ENCODE measurements at regions not wholly inside any gene's neighbourhood (a gene's known extent, or its start where the extent isn't known, plus 50 kb on each side); places are given as distances from the start of the nearest gene placed in this dataset.
A peak's percentile ranks its signal among the peaks of the same experiment; 100 is the strongest.

DNA sequence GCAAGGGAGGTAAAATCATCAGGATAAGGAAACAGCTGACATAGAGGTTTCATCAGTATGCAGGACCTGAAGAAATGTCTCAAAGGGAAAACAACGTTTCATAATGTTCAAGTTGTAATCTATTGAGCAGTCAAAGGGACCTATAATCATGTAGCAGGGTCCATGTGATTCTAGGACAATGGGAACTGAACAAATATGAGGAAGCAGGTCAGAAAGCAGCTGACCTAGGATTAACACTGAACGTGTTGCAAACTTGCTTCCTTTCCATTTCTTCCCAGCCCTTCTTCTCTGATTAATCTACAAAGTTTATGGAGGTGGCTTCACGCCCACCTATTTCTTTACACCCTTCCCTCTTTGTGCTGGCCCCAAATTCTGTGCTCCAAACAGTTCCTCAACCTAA is 256.9 kb upstream of the AKR1E2 start:
- no peak for DNase-seq

DNA sequence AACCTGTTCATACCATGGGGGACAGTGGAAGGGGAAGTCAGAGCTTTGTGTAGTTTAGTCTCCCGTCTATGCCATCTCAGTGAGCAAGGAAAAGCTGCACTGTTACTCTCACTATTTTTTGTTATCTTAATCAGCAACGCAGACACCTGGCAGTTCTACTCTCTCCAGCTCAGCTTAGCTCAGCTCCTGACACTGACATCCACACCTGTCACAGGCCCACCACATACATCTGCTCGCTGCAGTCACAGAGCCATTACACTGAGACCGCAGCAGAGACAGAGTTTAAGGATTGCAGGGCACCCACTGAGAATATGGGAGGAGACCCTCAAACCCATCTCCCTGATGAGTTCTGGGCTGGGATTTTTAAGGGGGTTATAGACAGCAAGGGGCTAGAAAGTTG is 257.3 kb upstream of the AKR1E2 start:
- DNase-seq, result no peak

DNA sequence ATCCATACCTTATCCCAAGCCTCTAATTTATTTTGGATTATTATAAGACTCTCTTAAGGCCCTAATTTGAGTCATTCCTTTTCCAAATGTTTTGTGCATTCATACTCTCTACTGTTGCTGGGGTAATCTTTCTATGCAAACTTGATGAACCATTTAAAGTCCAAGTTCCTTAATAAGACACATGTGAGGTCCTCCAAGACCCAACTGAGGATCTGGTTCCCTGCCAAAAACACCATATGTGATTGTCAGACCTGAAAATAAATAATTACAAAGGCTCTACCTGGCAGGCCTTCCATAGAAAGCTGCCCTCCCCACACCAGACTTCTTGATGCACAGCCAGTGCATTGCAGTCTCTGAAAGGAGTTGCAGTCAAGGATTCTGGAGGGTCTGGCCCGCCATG is 257.9 kb upstream of the AKR1E2 start:
- DNase-seq, result no peak

DNA sequence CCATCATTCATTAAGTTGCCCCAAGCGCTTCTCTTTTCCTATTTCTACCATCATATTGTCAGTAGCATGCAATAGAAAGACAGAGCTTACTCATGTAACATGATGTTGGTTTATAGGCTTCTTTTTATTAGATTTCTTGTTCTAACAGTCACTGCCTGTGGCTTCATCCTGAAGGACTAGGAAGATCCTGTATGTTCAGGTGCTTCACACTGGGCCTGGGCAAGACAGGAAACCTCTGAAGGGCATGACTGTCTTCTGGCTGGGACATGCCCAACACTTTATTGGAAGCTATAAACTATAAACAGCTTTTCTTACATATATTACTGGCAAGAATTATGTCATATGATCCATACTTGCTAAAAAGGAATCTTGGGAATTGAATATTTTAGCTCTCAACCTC is 258.4 kb upstream of the AKR1E2 start:
- DNase-seq, result no peak

DNA sequence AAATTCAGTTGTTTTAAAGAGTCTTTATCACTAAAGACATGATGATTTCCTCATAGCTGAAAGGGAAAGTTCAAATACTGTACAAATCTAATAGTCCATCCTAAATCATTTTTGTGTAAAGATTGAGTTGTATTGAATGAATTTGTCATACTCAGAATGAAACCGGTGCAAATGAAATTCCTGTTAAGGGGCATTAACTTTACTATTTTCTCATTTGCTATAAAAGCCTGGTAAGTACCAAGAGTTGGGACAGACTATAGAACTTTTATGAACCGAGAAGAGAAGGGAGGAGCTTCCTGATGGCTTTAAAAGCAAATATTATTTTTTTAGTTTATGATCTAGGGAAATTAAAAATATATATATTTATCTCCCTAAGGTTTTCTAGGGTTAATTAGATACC is 260.0 kb upstream of the AKR1E2 start:
- no peak for DNase-seq

DNA sequence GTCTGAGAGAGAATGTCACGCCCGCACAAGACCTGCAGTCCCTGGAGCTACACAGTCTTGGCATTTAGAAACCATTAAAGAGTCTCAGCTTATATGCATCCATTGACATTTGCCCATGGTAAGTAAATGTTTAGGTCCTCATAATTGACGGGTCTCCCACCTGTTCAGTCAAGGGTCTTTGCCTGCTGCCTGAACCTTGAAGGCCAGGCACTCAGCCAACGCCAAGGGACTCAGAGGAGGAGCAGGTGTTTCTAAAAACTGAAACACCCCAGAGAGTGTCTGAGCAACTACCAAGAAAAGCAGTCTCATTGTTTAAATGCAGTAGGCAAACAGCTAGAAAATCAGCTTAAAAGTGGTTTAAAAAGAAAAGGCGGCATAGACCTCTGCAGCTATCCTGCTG is 264.7 kb upstream of the AKR1E2 start:
- DNase-seq, result no peak

DNA sequence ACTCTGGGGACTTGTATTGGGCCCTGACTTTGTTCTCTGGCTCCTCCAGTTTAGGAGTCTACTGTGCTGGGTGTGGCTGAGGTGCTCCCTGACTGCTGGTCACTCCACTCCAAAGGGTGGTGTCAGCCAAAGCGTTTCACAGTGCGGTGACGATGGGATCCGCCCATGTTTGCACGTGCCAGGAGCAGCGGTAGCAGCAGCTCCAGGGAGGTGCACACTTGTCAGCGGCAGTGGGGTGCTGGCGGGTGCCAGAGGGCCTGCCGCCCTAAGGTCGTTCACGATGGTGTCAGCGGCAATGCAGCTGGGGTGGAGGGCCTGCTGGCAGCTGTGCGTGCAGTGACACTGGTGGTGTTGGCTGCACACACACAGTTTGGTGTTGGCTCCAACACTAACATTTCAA is 268.5 kb upstream of the AKR1E2 start:
- DNase-seq, result no peak

DNA sequence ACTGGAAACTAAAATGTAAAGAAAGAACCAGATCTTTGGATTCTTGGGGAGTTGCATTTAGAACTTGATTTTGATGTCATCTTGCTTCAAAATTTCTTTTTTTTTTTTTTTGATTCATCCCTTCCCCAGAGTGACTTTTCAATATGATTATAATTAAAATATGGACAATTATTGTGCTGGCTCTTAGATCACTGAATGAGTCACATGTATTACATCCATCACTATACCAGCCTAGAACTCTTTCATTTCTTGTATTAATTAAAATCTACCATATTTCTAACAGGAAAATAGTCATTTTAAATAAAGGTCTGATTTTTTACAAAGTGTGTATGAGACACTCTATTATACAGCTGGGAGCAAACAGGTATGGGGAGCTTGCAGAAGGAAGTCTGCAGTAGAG is 269.5 kb upstream of the AKR1E2 start:
- DNase-seq, result no peak

DNA sequence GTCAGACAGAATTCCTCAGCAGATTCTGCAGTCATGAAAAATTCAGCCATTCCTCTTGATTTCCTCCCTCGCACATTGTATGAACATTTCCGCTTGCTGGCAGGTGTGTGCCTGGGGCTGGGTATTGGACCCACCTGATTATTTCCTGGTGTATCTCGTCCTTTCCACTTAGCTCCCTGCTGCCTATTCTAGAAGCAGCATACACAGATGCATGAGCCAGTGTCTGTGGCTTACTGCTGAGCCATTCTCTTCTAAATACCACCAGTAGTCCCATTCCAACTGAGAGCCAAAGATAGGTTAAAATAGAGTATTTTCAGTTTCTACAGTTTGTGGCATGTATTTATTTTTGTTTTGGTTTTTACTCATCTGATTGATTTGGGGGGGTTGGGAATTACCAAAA is 270.1 kb upstream of the AKR1E2 start:
- no peak for DNase-seq

DNA sequence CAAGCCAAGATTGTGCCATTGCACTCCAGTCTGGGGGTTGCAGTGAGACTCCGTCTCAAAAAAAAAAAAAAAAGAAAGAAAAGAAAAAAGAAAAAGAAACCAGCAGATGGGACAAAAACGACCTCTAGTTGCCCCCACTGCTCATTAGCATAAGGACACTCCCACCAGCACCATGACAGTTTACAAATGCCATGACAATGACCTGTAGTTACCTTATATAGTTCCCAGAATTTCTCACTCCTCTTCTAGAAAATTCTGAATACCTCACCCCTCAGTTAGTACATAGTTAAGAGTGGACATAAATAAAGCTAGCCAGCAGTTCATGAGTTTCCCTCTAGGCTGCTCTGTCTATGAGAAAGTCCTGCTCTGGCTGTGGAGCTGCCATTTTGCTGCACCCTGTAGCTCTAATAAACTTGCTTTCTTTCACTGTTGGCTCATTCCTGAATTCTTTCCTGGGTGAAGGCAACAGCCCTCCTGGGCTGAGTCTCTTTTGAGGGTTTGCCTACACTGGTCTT is 276.8 kb upstream of the AKR1E2 start:
- no peak for DNase-seq

DNA sequence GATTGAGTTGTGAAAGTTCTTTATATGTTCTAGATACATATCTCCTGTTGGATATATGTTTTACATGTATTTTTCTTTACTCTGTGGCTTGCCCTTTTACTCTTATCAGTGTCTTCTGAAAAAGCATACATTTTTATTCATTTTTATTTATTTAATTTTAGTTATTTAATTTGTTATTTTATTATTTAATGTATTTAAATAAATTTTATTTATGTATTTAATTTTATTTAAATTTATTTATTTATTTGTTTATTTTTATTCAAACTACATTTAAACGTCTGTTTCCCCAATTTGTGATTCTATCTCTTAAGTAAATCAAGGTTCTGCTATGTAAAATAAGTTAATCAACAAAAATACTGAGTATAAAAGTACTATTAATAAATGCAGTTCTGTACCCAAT is 279.1 kb upstream of the AKR1E2 start:
- no peak for DNase-seq

DNA sequence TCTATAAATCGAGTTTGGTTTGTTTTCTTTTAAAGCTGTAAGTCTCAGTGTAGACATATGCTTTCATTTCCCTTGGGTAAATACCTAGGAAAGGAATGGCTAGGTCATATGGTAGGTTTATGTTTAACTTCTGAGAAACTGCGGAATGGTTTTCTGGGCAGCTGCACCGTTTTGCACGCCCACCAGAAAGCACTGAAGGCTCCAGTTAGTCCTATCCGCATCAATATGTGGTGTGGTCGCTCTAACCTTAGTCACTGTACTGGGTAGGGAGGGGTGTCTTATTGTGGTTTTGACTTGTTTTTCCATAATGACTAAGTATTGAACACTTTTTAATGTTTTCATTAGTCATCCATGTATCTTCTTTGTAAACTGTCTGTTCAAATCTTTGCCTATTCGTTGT is 279.5 kb upstream of the AKR1E2 start:
- DNase-seq, result peak in 1 of 2 experiments; percentile 22

DNA sequence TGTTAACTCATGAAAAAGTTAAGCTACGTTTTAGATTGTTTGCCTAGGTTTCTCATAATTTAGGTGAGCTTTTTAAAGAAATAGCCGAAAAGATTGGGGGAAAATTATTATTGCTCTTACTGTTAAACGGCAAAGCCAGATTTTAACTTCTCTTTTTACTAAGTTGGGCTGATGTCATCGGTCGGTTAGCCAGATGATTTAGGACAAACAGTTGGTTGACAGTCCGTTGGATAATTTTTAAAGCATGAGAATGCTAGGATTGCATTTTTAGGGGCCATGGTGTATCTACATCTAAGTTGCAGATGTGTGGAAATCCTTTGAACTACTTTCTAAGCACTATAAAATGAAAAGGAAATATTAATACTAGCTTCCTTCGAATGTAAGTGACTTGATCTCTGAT is 280.9 kb upstream of the AKR1E2 start:
- no peak for DNase-seq

DNA sequence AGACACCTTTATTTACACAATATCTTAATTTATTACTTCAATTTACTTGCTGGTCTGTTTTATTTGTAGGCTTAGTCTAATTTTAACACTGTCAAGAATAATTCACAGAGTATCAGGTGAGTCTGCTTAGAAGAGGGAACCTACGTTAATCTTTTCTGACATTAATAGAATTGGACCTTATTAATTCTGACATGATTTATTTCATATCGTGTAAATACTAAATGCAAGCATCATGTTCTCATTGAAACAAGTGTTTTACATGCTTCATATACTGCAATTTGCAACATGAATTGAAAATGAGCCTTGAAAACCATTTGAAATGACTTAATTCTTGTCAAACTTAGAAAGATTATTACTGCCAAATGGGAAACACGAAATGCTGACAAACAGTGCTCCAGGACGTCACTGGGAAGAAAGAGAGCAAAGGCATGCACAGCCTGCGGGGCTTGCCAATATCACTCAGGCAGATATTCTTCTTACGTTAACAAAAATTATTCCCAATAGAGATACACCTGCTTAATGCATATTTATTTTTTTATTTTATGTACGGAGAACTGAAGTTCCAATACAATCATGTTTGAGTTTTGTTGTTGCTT is 282.0 kb upstream of the AKR1E2 start:
- DNase-seq, result no peak

DNA sequence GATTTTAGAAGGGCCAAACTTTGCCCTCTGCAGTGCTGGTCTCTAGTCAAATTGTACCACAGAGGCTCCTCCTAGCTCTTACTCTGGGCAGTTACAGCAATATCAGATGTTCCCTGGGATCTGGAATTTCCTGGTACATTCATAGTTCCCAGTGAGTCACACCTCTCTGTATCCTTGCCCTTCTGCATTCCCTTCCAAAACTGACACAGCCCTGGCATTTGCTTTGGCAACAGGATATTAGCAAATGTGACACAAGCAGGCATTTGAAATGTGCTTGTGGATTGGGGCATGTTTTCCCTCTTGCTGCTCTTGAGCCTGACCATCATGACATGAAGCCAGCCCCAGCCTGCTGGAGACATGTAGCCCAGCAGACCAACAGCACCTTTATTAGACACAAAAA is 284.7 kb upstream of the AKR1E2 start:
- no peak for DNase-seq

DNA sequence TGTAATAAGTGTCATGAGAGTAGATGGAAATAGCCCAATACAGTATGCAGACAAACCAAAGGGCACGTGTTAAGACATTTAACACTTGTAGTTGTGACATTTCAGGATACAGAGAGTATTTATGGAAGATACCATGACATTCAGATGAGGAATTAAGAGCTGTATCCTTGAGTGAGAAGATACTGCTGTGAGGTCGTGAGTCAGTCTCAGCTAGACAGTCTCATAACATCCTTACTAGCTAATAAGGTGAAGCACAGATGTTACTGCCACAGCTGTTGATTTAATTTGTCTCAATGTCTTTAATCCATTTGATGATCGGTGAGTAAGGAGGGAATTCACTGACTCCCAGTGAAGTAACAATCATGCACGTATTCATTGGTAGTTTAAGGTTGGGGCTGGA is 288.0 kb upstream of the AKR1E2 start:
- no peak for DNase-seq

DNA sequence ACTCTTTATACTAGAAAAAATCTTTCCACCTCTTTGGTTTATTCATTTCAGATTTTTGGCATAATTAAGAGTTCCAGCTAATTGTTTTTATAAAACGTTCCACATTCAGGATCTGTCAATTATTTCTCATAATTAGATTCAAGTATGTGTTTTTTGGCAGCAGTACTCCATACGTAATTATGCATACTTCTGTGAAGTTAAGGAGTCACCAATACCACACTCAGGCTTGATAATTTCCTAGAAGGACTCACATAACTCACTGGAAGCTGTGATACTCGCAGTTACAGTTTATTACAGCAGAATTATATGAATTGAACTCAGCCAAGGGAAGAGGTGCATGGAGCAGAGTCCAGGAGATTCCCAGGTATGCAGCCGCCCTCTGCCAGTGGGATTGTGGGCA is 290.5 kb upstream of the AKR1E2 start:
- DNase-seq, result no peak

DNA sequence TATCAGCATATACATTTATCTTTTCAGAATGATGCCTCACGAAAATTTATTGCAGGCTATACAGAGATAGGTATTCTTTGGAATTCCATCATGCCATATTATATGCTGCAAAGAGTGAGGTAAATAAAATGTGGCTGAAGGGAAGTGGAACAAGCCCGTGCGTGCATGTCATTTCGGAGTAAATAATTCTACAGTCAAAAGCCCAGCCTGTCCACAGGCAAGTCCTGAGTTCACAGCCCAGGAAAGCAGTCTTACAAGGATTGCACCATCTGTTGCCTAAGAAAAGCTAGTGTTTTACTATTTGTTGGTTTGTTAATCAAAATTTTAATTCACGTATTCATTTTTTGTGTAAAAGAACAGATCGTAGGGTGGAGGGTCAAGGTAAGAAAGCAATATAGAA is 292.4 kb upstream of the AKR1E2 start:
- no peak for DNase-seq

DNA sequence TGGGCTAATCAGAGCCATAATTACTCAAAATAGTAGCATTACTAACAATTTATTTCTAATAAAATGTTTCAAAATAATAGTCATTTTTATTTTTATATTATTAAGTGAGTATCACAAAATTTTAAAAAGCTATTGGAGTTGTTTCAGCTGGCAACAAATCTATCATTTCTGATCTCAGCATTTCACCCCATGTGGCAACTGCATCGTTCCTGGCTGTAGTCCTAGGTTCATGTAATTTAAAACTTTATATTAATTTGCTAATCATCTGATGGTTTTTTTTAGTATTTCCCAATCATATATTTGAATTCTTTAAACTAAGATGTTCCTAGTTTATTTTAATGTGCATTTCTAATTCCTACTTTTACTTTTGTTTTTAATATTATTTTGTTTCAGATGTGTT is 293.0 kb upstream of the AKR1E2 start:
- no peak for DNase-seq

DNA sequence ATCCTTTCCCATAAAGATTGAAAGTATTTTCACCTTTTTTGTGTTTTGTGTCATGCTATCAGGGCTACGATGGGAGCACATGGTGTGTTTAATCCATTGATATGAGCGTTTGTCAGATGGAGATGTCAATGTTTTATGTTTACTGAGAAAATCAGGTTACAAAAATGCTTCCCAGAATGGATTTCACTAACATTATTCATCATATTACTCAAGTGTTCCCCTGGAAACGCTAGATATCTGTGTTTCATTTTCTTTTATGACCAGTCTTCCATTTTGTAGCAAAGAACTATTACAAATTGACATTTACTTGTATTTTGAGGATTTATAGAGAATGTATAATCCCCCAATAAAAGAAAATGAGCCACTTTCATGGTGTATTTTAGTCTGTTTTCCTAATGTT is 293.5 kb upstream of the AKR1E2 start:
- DNase-seq, result no peak

DNA sequence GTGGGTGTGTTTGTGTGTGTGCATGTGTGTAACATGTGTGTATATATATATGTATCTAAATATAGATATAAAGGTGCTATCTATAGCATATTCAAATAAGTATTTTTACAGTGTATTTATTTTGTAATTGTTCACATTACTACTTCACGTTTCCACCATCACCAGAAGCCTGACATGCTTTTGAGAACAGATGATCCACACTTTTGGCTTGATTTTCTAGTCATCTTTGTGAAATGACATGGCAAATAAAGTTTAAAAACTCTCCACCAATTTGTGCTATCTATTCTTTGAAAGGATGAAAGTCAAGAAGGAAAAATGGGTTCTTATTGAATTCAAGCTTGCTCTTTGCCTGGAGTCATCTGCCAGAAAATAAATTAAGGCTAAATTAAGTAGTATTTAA is 294.0 kb upstream of the AKR1E2 start:
- no peak for DNase-seq

DNA sequence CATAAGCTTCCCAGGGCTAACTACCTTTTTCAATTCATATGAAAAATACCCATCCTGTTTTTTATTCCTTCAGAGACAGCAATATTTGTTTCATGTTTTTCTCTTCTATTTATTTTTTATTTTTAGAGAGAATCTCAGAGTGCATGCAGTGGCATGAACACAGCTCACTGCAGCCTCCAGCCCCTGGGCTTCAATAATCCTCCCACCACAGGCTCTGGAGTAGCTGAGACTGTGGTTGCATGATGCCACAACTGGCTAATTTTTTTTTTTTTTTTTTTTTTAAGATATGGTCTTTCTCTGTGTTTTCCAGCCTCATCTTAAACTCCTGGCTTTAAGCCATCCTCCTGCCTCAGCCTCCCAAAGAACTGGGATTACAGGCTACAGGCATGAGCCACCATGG is 296.7 kb upstream of the AKR1E2 start:
- DNase-seq, result no peak

DNA sequence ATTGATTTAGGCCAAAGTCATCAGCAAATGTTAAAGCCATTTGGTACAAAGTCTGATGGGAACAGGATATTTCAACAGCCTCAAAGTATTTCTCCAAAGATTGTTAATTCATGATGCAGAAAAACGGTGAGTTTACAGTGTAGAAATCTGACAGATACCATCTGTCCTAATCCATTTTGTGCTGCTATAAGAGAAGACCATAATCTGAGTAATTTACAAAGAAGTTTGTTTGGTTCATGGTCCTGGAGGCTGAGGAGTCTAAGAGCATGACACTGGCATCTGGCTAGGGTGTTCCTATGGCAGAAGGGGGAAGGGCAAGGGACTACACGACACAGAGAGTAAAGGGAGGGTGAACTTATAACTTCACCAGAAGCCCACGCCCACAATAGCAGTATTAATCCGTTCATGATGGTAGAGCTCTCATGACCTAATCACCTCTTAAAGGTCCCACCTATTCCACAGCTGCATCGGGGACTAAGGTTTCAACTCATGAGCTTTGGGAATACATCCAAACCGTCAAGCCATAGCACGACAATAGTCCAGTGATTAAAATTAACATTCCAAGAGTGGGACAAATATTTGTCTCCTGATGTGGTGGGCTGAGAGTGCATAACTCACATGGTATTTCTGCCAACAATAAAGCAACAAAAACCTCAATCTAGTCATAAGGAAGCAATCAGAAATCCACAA is 298.6 kb upstream of the AKR1E2 start:
- DNase-seq, result no peak

DNA sequence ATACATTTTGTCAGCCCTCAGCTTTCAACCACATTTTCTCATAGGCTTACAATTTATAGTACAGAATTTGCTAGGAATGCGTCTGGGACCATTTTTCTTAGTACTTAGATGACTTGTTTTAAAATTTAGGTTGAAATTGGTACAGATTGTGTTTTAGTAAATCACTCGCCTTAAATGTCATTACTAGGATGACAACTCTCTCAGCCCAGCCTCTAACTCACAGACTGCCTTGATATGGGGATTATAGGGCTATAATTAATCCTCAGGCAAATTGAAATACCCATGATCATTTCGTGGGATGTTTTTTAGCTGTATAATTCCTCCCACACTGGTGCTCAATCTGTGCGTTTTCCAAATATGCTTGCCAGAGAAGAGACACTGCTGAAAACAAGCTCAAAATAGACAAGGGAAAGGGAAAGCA is 299.7 kb upstream of the AKR1E2 start:
- DNase-seq, result no peak

DNA sequence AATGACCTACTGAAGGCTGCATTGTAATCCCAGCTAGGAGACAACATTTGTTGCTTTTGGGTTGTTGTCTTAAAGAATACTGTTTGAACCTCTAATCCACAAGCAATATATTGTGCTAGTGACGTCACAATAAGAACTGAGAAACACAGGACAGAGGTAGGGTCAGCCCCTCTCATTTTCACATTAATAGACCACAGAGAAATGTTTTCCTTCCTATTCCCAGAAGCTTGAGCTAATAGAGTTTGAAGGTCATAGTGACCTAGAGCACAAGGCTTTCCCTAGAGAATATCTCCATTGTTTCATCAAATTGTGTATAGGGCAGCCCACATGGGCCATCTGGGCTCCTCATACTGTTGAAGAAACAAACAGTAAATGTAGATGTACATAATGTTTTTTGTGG is 300.9 kb upstream of the AKR1E2 start:
- no peak for DNase-seq
